Spleen (tissue), 11 donors: ENCODE measurements at regions not wholly inside any gene's neighbourhood (a gene's known extent, or its start where the extent isn't known, plus 50 kb on each side); places are given as distances from the start of the nearest gene placed in this dataset.
"Not testable (repeated sequence)": the region's sequence is repeated elsewhere in the genome, so short reads cannot be mapped to it uniquely, and the experiment has no call there.

ENCODE experiments used
- DNase-seq: peaks from one replicate; pipeline ENCODE4 v3.0.0-alpha.2; 2020
- H3K27ac ChIP-seq, 8 donors: fragments of 200-600 bp; sonication (generic) in 7 of 8; 1 replicate in 4 of 8; 2 replicates in 4 of 8; pipeline versions ENCODE4 v1.5.0 to v1.8.0; 2016 to 2021; ENCODE audit warnings: inconsistent platforms in 4 of 8, mild to moderate bottlenecking in 4 of 8, moderate library complexity in 1 of 8
- H3K27me3 ChIP-seq, 7 donors: fragments of 200-600 bp; sonication (generic) in 6 of 7; replicated peaks in 1 of 7; 1 replicate in 4 of 7; 2 replicates in 3 of 7; pipeline versions ENCODE4 v1.5.0 to v1.8.0; 2016 to 2021; ENCODE audit warnings: inconsistent platforms in 3 of 7, mild to moderate bottlenecking in 1 of 7
- H3K36me3 ChIP-seq, 6 donors: fragments of 200-600 bp; sonication (generic) in 5 of 6; 1 replicate in 4 of 6; 2 replicates in 2 of 6; pipeline versions ENCODE4 v1.5.0 to v1.8.0; 2016 to 2021; ENCODE audit warnings: inconsistent platforms in 2 of 6
- H3K4me1 ChIP-seq, 6 donors: fragments of 200-600 bp; sonication (generic) in 5 of 6; 1 replicate in 3 of 6; 2 replicates in 3 of 6; pipeline versions ENCODE4 v1.5.0 to v1.8.0; 2016 to 2021; ENCODE audit warnings: inconsistent platforms in 3 of 6
- H3K4me3 ChIP-seq, 8 donors: fragments of 200-600 bp; sonication (generic) in 7 of 8; 1 replicate in 4 of 8; 2 replicates in 4 of 8; pipeline versions ENCODE4 v1.5.0 to v1.8.0; 2016 to 2021; ENCODE audit warnings: inconsistent platforms in 4 of 8, mild to moderate bottlenecking in 4 of 8, moderate library complexity in 2 of 8
- H3K9me3 ChIP-seq, 8 donors: fragments of 200-600 bp; sonication (generic) in 7 of 8; 1 replicate in 4 of 8; 2 replicates in 4 of 8; pipeline versions ENCODE4 v1.5.0 to v1.8.0; 2016 to 2021; ENCODE audit warnings: inconsistent platforms in 4 of 8
- CTCF ChIP-seq, 11 experiments: fragments of 200-600 bp in 7 of 11; fragments of 450-650 bp in 4 of 11; sonication (generic) in 4 of 11; IDR thresholded peaks in 8 of 11; conservative IDR thresholded peaks in 3 of 11; 1 replicate in 7 of 11; 2 replicates in 4 of 11; pipeline versions ENCODE4 v1.4.0 to v1.8.0; 2016 to 2021; ENCODE audit warnings: antibody characterized with exemption in 11 of 11, inconsistent platforms in 4 of 11, mild to moderate bottlenecking in 1 of 11
- POLR2A ChIP-seq, 3 donors: fragments of 450-650 bp; IDR thresholded peaks; one replicate each; pipeline ENCODE4 v1.5.1; 2017; ENCODE audit warnings: antibody characterized with exemption in 3 of 3, mild to moderate bottlenecking in 1 of 3
- POLR2AphosphoS5 ChIP-seq, 3 donors: sonication (generic); formaldehyde crosslinking; IDR thresholded peaks; one replicate each; pipeline ENCODE4 v1.5.1; 2017; ENCODE audit warnings: antibody characterized with exemption in 3 of 3
- WGBS, 5 donors: extraction: QIAGEN DNeasy Blood & Tissue Kit in 3 of 5; methylation state at CpG; one replicate each; pipeline versions ENCODE4 v1.1.5 to v1.1.7; 2013 to 2018; 5-methylcytosine and 5-hydroxymethylcytosine counted together
- intact Hi-C: fragments of 100-400 bp; cut with DNase I; formaldehyde crosslinking; loops from one replicate; pipeline ENCODE4 v1.15.0; 2023; ENCODE audit warnings: low total_unique reads
- donor health status: healthy with polysubstance abuse.
- donor health status: DM: no; HTN: no; CAD: no; lungs with moderate emphysema.
- donor health status: DM: no; HTN: no; CAD: no.
- donor health status: Bipolar disorder and iron deficiency.
- donor health status: healthy.
- donor health status: DM: no; HTN: no; CAD: no.
- donor health status: DM: yes; HTN: yes; CAD: no.

- Histone ChIP-seq H3K9me3 (peaks cover 0 to 18% (median 8%) of the 10 kb centered on the region in 8 donors), H3K4me3 (no peak overlapping the region), H3K27ac (no peak overlapping the region), H3K4me1 (no peaks in the 10 kb centered on the region), H3K27me3 (no peaks in the 10 kb centered on the region), H3K36me3 (no peaks in the 10 kb centered on the region)
- 71 to 89% (median 74%) methylated on average over 2 of the region's 2 CpGs for WGBS, 5 donors
- intact Hi-C loops, result no loop called here
- no peak for DNase-seq
- TF ChIP-seq CTCF (IDR thresholded peaks at IDR 0.05 in 8 of 11, conservative IDR thresholded peaks at IDR 0.05 in 3 of 11) (no peak), POLR2AphosphoS5 (IDR thresholded peaks at IDR 0.05) (no peak), POLR2A (IDR thresholded peaks at IDR 0.05) (no peak)
These were observed 58.1 kb upstream of the TMEM108 start for GRCh38 chr3:132980102-132980501.

- H3K4me1 ChIP-seq, result no peaks in the 10 kb centered on the region
- no peaks in the 10 kb centered on the region for H3K27me3 ChIP-seq
- TF ChIP-seq POLR2AphosphoS5 (IDR thresholded peaks at IDR 0.05) (no peak), POLR2A (IDR thresholded peaks at IDR 0.05) (no peak), CTCF (IDR thresholded peaks at IDR 0.05 in 8 of 11, conservative IDR thresholded peaks at IDR 0.05 in 3 of 11) (no peak)
- no peaks in the 10 kb centered on the region for H3K36me3 ChIP-seq
- no peak overlapping the region for H3K27ac ChIP-seq
- peaks cover 0 to 18% (median 8%) of the 10 kb centered on the region in 8 donors for H3K9me3 ChIP-seq
- WGBS, 5 donors, result 88 to 98% (median 97%) methylated on average over 1 of the region's 1 CpG
- DNase-seq, result no peak
- H3K4me3 ChIP-seq, result no peak overlapping the region
- intact Hi-C loops, result no loop called here
These were observed 58.6 kb upstream of the TMEM108 start for GRCh38 chr3:132979606-132980005.

GRCh38 chr3:132978946-132979345 is 59.2 kb upstream of the TMEM108 start:
- DNase-seq, H3K36me3 ChIP-seq, H3K4me1 ChIP-seq, H3K27me3 ChIP-seq, intact Hi-C loops, H3K4me3 ChIP-seq, H3K27ac ChIP-seq: not testable (repeated sequence)
- 78 to 95% (median 82%) methylated on average over 3 of the region's 3 CpGs for WGBS, 5 donors
- H3K9me3 ChIP-seq, result peaks cover 0 to 18% (median 8%) of the 10 kb centered on the region in 8 donors

- no peak for DNase-seq
- H3K9me3 ChIP-seq, result peaks cover 0 to 18% (median 8%) of the 10 kb centered on the region in 8 donors
- no peak for TF ChIP-seq POLR2AphosphoS5 (IDR thresholded peaks at IDR 0.05)
- TF ChIP-seq CTCF (IDR thresholded peaks at IDR 0.05 in 8 of 11, conservative IDR thresholded peaks at IDR 0.05 in 3 of 11), result no peak
- no peak for TF ChIP-seq POLR2A (IDR thresholded peaks at IDR 0.05)
- H3K27me3 ChIP-seq, result no peaks in the 10 kb centered on the region
- WGBS, 5 donors, result 54 to 68% (median 58%) methylated on average over 2 of the region's 2 CpGs
- no peaks in the 10 kb centered on the region for H3K4me1 ChIP-seq
- H3K36me3 ChIP-seq, result no peaks in the 10 kb centered on the region
- no peak overlapping the region for H3K27ac ChIP-seq
- intact Hi-C loops, result no loop called here
- no peak overlapping the region for H3K4me3 ChIP-seq
These were observed 59.7 kb upstream of the TMEM108 start for GRCh38 chr3:132978464-132978863.

GRCh38 chr3:132974097-132974496 is 64.1 kb upstream of the TMEM108 start:
- Histone ChIP-seq H3K27ac (no peak overlapping the region), H3K4me1 (no peaks in the 10 kb centered on the region), H3K4me3 (no peak overlapping the region), H3K27me3 (no peaks in the 10 kb centered on the region), H3K36me3 (no peaks in the 10 kb centered on the region), H3K9me3 (no peaks in the 10 kb centered on the region)
- WGBS, 5 donors, result 85 to 96% (median 88%) methylated on average over 7 of the region's 7 CpGs
- intact Hi-C loops, result no loop called here
- TF ChIP-seq POLR2AphosphoS5 (IDR thresholded peaks at IDR 0.05) (no peak), CTCF (IDR thresholded peaks at IDR 0.05 in 8 of 11, conservative IDR thresholded peaks at IDR 0.05 in 3 of 11) (no peak), POLR2A (IDR thresholded peaks at IDR 0.05) (no peak)
- no peak for DNase-seq
